GM12872 (cell line): ENCODE measurements at regions not wholly inside any gene's neighbourhood (a gene's known extent, or its start where the extent isn't known, plus 50 kb on each side); places are given as distances from the start of the nearest gene placed in this dataset.

Source experiments
- CTCF ChIP-seq: IDR thresholded peaks from 3 replicates; pipeline ENCODE4 v1.5.1; 2011; ENCODE audit warnings: low read depth, mild to moderate bottlenecking, low read length, moderate library complexity; ENCODE audit not compliant: insufficient read depth

GRCh38 chr5:50967009-50967562 lies 300.6 kb downstream of the PARP8 start:
- TF ChIP-seq CTCF, result no peak

GRCh38 chr5:50967563-50968355 lies 301.3 kb downstream of the PARP8 start:
- no peak for TF ChIP-seq CTCF

- TF ChIP-seq CTCF, result no peak
These were observed 302.1 kb downstream of the PARP8 start for GRCh38 chr5:50968356-50969149.

GRCh38 chr5:50969151-50970031 lies 303.0 kb downstream of the PARP8 start:
- no peak for TF ChIP-seq CTCF

GRCh38 chr5:50975840-50976239 lies 309.4 kb downstream of the PARP8 start:
- no peak for TF ChIP-seq CTCF

GRCh38 chr5:50978924-50979323 lies 312.5 kb downstream of the PARP8 start:
- TF ChIP-seq CTCF, result no peak
